ENCODE measurements at regions not wholly inside any gene's neighbourhood (a gene's known extent, or its start where the extent isn't known, plus 50 kb on each side); places are given as distances from the start of the nearest gene placed in this dataset.

GRCh38 chr4:165766018-165766417 lies 107.0 kb upstream of the TLL1 start:
- TF ChIP-seq CTCF (IDR thresholded peaks at IDR 0.05; ENCODE audit: low read depth, low read length, poor library complexity, severe bottlenecking) (no peak), EZH2phosphoT487 (IDR thresholded peaks at IDR 0.05; ENCODE audit: borderline replicate concordance, low read length) (no peak)
- H3K27ac ChIP-seq (ENCODE audit: low read depth, low read length): no peak overlapping the region

GRCh38 chr4:165766976-165767375 lies 106.1 kb upstream of the TLL1 start:
- no peaks in the 10 kb centered on the region for H3K27me3 ChIP-seq (ENCODE audit: control insufficient read depth, low read length)
- no peaks in the 10 kb centered on the region for H3K79me2 ChIP-seq (ENCODE audit: control insufficient read depth, low read length)
- H3K9me2 ChIP-seq (replicated peaks; ENCODE audit: control insufficient read depth, low read length): no peaks in the 10 kb centered on the region
- no peak for TF ChIP-seq EZH2phosphoT487 (IDR thresholded peaks at IDR 0.05; ENCODE audit: borderline replicate concordance, low read length)
- no peak for TF ChIP-seq CTCF (IDR thresholded peaks at IDR 0.05; ENCODE audit: low read depth, low read length, poor library complexity, severe bottlenecking)
- no peak overlapping the region for H3K27ac ChIP-seq (ENCODE audit: low read depth, low read length)
- no peak overlapping the region for H3K4me3 ChIP-seq (ENCODE audit: low read length)
- H3K36me3 ChIP-seq (ENCODE audit: control insufficient read depth, low read length): no peaks in the 10 kb centered on the region
- no peak overlapping the region for H3K4me2 ChIP-seq (ENCODE audit: low read length)
- no peaks in the 10 kb centered on the region for H4K20me1 ChIP-seq (ENCODE audit: control insufficient read depth, insufficient read depth, low read depth, low read length)
- no peaks in the 10 kb centered on the region for H3K4me1 ChIP-seq (ENCODE audit: control insufficient read depth, low read length)
- no peaks in the 10 kb centered on the region for H3F3A ChIP-seq (ENCODE audit: control insufficient read depth, insufficient read depth)
- no peaks in the 10 kb centered on the region for H3K9me3 ChIP-seq (ENCODE audit: control insufficient read depth, insufficient read depth, low read length)

More at GRCh38 chr4:165766018-165766417, 107.0 kb upstream of the TLL1 start:
- H3K9me2 ChIP-seq (replicated peaks; ENCODE audit: control insufficient read depth, low read length): no peaks in the 10 kb centered on the region
- H3K9me3 ChIP-seq (ENCODE audit: control insufficient read depth, insufficient read depth, low read length): no peaks in the 10 kb centered on the region
- H3K4me2 ChIP-seq (ENCODE audit: low read length): no peak overlapping the region
- H3K36me3 ChIP-seq (ENCODE audit: control insufficient read depth, low read length): no peaks in the 10 kb centered on the region
- no peaks in the 10 kb centered on the region for H3F3A ChIP-seq (ENCODE audit: control insufficient read depth, insufficient read depth)
- H3K27me3 ChIP-seq (ENCODE audit: control insufficient read depth, low read length): no peaks in the 10 kb centered on the region
- no peaks in the 10 kb centered on the region for H4K20me1 ChIP-seq (ENCODE audit: control insufficient read depth, insufficient read depth, low read depth, low read length)
- no peak overlapping the region for H3K4me3 ChIP-seq (ENCODE audit: low read length)
- no peaks in the 10 kb centered on the region for H3K4me1 ChIP-seq (ENCODE audit: control insufficient read depth, low read length)
- no peaks in the 10 kb centered on the region for H3K79me2 ChIP-seq (ENCODE audit: control insufficient read depth, low read length)

GRCh38 chr4:165767671-165768070 lies 105.4 kb upstream of the TLL1 start:
- Histone ChIP-seq H3K27me3 (ENCODE audit: control insufficient read depth, low read length) (no peaks in the 10 kb centered on the region), H3K4me3 (ENCODE audit: low read length) (no peak overlapping the region), H3K79me2 (ENCODE audit: control insufficient read depth, low read length) (no peaks in the 10 kb centered on the region), H4K20me1 (ENCODE audit: control insufficient read depth, insufficient read depth, low read depth, low read length) (no peaks in the 10 kb centered on the region), H3K36me3 (ENCODE audit: control insufficient read depth, low read length) (no peaks in the 10 kb centered on the region), H3K9me2 (replicated peaks; ENCODE audit: control insufficient read depth, low read length) (no peaks in the 10 kb centered on the region), H3F3A (ENCODE audit: control insufficient read depth, insufficient read depth) (no peaks in the 10 kb centered on the region), H3K4me2 (ENCODE audit: low read length) (no peak overlapping the region), H3K27ac (ENCODE audit: low read depth, low read length) (no peak overlapping the region), H3K9me3 (ENCODE audit: control insufficient read depth, insufficient read depth, low read length) (no peaks in the 10 kb centered on the region), H3K4me1 (ENCODE audit: control insufficient read depth, low read length) (no peaks in the 10 kb centered on the region)
- TF ChIP-seq EZH2phosphoT487 (IDR thresholded peaks at IDR 0.05; ENCODE audit: borderline replicate concordance, low read length) (no peak), CTCF (IDR thresholded peaks at IDR 0.05; ENCODE audit: low read depth, low read length, poor library complexity, severe bottlenecking) (no peak)

GRCh38 chr4:165768281-165768680 lies 104.8 kb upstream of the TLL1 start:
- H3K9me2 ChIP-seq (replicated peaks; ENCODE audit: control insufficient read depth, low read length): no peaks in the 10 kb centered on the region
- no peaks in the 10 kb centered on the region for H3K79me2 ChIP-seq (ENCODE audit: control insufficient read depth, low read length)
- H3K9me3 ChIP-seq (ENCODE audit: control insufficient read depth, insufficient read depth, low read length): no peaks in the 10 kb centered on the region
- no peak overlapping the region for H3K4me2 ChIP-seq (ENCODE audit: low read length)
- H3K4me3 ChIP-seq (ENCODE audit: low read length): no peak overlapping the region
- no peaks in the 10 kb centered on the region for H3K27me3 ChIP-seq (ENCODE audit: control insufficient read depth, low read length)
- no peaks in the 10 kb centered on the region for H3K4me1 ChIP-seq (ENCODE audit: control insufficient read depth, low read length)
- no peak for TF ChIP-seq EZH2phosphoT487 (IDR thresholded peaks at IDR 0.05; ENCODE audit: borderline replicate concordance, low read length)
- no peak for TF ChIP-seq CTCF (IDR thresholded peaks at IDR 0.05; ENCODE audit: low read depth, low read length, poor library complexity, severe bottlenecking)
- H4K20me1 ChIP-seq (ENCODE audit: control insufficient read depth, insufficient read depth, low read depth, low read length): no peaks in the 10 kb centered on the region
- H3K36me3 ChIP-seq (ENCODE audit: control insufficient read depth, low read length): no peaks in the 10 kb centered on the region
- H3K27ac ChIP-seq (ENCODE audit: low read depth, low read length): no peak overlapping the region
- no peaks in the 10 kb centered on the region for H3F3A ChIP-seq (ENCODE audit: control insufficient read depth, insufficient read depth)

Data from DOHH2 (cell line).